ENCODE measurements at regions not wholly inside any gene's neighbourhood (a gene's known extent, or its start where the extent isn't known, plus 50 kb on each side); places are given as distances from the start of the nearest gene placed in this dataset.
"Not testable (repeated sequence)": the region's sequence is repeated elsewhere in the genome, so short reads cannot be mapped to it uniquely, and the experiment has no call there.

GRCh38 chr13:107931056-107931455, 284.3 kb downstream of the LIG4 start:
- Histone ChIP-seq H2AFZ (ENCODE audit: low read depth, low read length, severe bottlenecking) (no peak overlapping the region), H3F3A (ENCODE audit: insufficient read depth) (no peaks in the 10 kb centered on the region), H3K4me2 (ENCODE audit: low read depth, low read length, poor library complexity, severe bottlenecking) (no peak overlapping the region), H3K27me3 (ENCODE audit: low read length) (no peaks in the 10 kb centered on the region), H3K9me3 (ENCODE audit: insufficient read depth, low read length) (no peaks in the 10 kb centered on the region), H3K4me3 (ENCODE audit: insufficient read depth, low read length, poor library complexity, severe bottlenecking) (no peak overlapping the region), H3K27ac (ENCODE audit: low read depth, low read length) (no peak overlapping the region), H3K9ac (ENCODE audit: low read length) (no peak overlapping the region), H3K9me2 (replicated peaks; ENCODE audit: insufficient read depth, low read length) (no peaks in the 10 kb centered on the region), H3K36me3 (ENCODE audit: low read length) (no peaks in the 10 kb centered on the region), H3K79me2 (ENCODE audit: insufficient read depth, low read length) (no peaks in the 10 kb centered on the region), H4K20me1 (ENCODE audit: low read depth, low read length) (no peaks in the 10 kb centered on the region)
- TF ChIP-seq CTCF (IDR thresholded peaks at IDR 0.05; ENCODE audit: insufficient read depth, low read length, poor library complexity, severe bottlenecking) (no peak), EZH2phosphoT487 (conservative IDR thresholded peaks at IDR 0.05; ENCODE audit: low read length) (no peak)

GRCh38 chr13:107928762-107929161, 286.6 kb downstream of the LIG4 start:
- Histone ChIP-seq H3K27ac (ENCODE audit: low read depth, low read length) (no peak overlapping the region), H4K20me1 (ENCODE audit: low read depth, low read length) (no peaks in the 10 kb centered on the region), H3K4me2 (ENCODE audit: low read depth, low read length, poor library complexity, severe bottlenecking) (no peak overlapping the region), H3K27me3 (ENCODE audit: low read length) (no peaks in the 10 kb centered on the region), H3K79me2 (ENCODE audit: insufficient read depth, low read length) (no peaks in the 10 kb centered on the region), H3K36me3 (ENCODE audit: low read length) (no peaks in the 10 kb centered on the region), H3K9ac (ENCODE audit: low read length) (no peak overlapping the region), H3K9me3 (ENCODE audit: insufficient read depth, low read length) (no peaks in the 10 kb centered on the region), H3K9me2 (replicated peaks; ENCODE audit: insufficient read depth, low read length) (no peaks in the 10 kb centered on the region), H3F3A (ENCODE audit: insufficient read depth) (no peaks in the 10 kb centered on the region), H3K4me3 (ENCODE audit: insufficient read depth, low read length, poor library complexity, severe bottlenecking) (no peak overlapping the region), H2AFZ (ENCODE audit: low read depth, low read length, severe bottlenecking) (no peak overlapping the region)
- TF ChIP-seq CTCF (IDR thresholded peaks at IDR 0.05; ENCODE audit: insufficient read depth, low read length, poor library complexity, severe bottlenecking), result no peak
- no peak for TF ChIP-seq EZH2phosphoT487 (conservative IDR thresholded peaks at IDR 0.05; ENCODE audit: low read length)

GRCh38 chr13:107927557-107927956, 287.8 kb downstream of the LIG4 start:
- Histone ChIP-seq H4K20me1 (ENCODE audit: low read depth, low read length) (no peaks in the 10 kb centered on the region), H3K9ac (ENCODE audit: low read length) (no peak overlapping the region), H3K36me3 (ENCODE audit: low read length) (no peaks in the 10 kb centered on the region), H3K4me2 (ENCODE audit: low read depth, low read length, poor library complexity, severe bottlenecking) (no peak overlapping the region), H3K27ac (ENCODE audit: low read depth, low read length) (no peak overlapping the region), H3K9me3 (ENCODE audit: insufficient read depth, low read length) (no peaks in the 10 kb centered on the region), H3K9me2 (replicated peaks; ENCODE audit: insufficient read depth, low read length) (no peaks in the 10 kb centered on the region), H3K27me3 (ENCODE audit: low read length) (no peaks in the 10 kb centered on the region), H3F3A (ENCODE audit: insufficient read depth) (no peaks in the 10 kb centered on the region), H2AFZ (ENCODE audit: low read depth, low read length, severe bottlenecking) (no peak overlapping the region), H3K79me2 (ENCODE audit: insufficient read depth, low read length) (no peaks in the 10 kb centered on the region), H3K4me3 (ENCODE audit: insufficient read depth, low read length, poor library complexity, severe bottlenecking) (no peak overlapping the region)
- TF ChIP-seq CTCF (IDR thresholded peaks at IDR 0.05; ENCODE audit: insufficient read depth, low read length, poor library complexity, severe bottlenecking) (no peak), EZH2phosphoT487 (conservative IDR thresholded peaks at IDR 0.05; ENCODE audit: low read length) (no peak)

DNA sequence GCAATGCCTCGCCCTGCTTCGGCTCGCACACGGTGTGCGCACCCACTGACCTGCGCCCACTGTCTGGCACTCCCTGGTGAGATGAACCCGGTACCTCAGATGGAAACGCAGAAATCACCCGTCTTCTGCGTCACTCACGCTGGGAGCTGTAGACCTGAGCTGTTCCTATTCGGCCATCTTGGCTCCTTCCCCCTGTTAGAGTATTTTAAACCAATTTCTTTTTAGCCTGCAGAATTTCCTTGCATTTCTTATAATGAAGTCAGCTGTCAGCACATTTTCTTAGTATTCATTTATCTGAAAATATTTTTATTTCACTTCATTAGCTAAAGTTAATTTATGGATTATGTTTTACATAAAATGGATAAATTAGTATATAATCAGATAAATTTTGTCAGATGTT, 288.8 kb downstream of the LIG4 start:
- not testable (repeated sequence) for H3K4me3 ChIP-seq (ENCODE audit: insufficient read depth, low read length, poor library complexity, severe bottlenecking); H3K4me2 ChIP-seq (ENCODE audit: low read depth, low read length, poor library complexity, severe bottlenecking); H3F3A ChIP-seq (ENCODE audit: insufficient read depth); H3K9me3 ChIP-seq (ENCODE audit: insufficient read depth, low read length); H3K9ac ChIP-seq (ENCODE audit: low read length); H4K20me1 ChIP-seq (ENCODE audit: low read depth, low read length); H3K9me2 ChIP-seq (replicated peaks; ENCODE audit: insufficient read depth, low read length); H3K27ac ChIP-seq (ENCODE audit: low read depth, low read length); H3K27me3 ChIP-seq (ENCODE audit: low read length); H2AFZ ChIP-seq (ENCODE audit: low read depth, low read length, severe bottlenecking); H3K36me3 ChIP-seq (ENCODE audit: low read length); H3K79me2 ChIP-seq (ENCODE audit: insufficient read depth, low read length)

DNA sequence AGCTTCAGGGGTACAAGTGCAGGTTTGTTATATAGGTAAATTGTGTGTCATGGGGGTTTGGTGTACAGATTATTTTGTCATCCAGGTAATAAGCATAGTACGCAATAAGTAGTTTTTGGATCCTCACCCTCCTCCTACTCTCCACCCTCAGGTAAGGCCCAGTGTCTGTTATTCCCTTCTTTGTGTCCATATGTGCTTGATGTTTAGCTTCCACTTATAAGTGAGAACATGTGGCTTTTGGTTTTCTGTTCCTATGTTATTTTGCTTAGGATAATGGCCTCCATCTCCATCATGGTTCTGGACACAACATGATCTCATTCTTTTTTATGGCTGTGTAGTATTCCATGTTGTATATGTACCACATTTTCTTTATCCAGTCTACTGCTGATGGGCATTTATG, 298.4 kb downstream of the LIG4 start:
- H3K79me2 ChIP-seq (ENCODE audit: insufficient read depth, low read length); H3K36me3 ChIP-seq (ENCODE audit: low read length); H2AFZ ChIP-seq (ENCODE audit: low read depth, low read length, severe bottlenecking); H4K20me1 ChIP-seq (ENCODE audit: low read depth, low read length); H3K4me2 ChIP-seq (ENCODE audit: low read depth, low read length, poor library complexity, severe bottlenecking); H3K4me3 ChIP-seq (ENCODE audit: insufficient read depth, low read length, poor library complexity, severe bottlenecking); H3F3A ChIP-seq (ENCODE audit: insufficient read depth); H3K9ac ChIP-seq (ENCODE audit: low read length); H3K9me3 ChIP-seq (ENCODE audit: insufficient read depth, low read length); H3K27me3 ChIP-seq (ENCODE audit: low read length); H3K27ac ChIP-seq (ENCODE audit: low read depth, low read length); H3K9me2 ChIP-seq (replicated peaks; ENCODE audit: insufficient read depth, low read length): not testable (repeated sequence)

All from SU-DHL-6 (cell line).